ENCODE measurements at regions not wholly inside any gene's neighbourhood (a gene's known extent, or its start where the extent isn't known, plus 50 kb on each side); places are given as distances from the start of the nearest gene placed in this dataset.

- Histone ChIP-seq H3K27ac (ENCODE audit: extremely low read depth, low read depth, low read length) (no peak overlapping the region), H3K9me3 (replicated peaks; ENCODE audit: control insufficient read depth, insufficient read depth, low read depth, low read length) (no peaks in the 10 kb centered on the region), H3K79me2 (ENCODE audit: control insufficient read depth, insufficient read depth, low read length) (no peaks in the 10 kb centered on the region), H3K27me3 (ENCODE audit: control insufficient read depth in 2 of 2, insufficient read depth in 2 of 2, low read length in 2 of 2) (0 out of 5 replicates have a peak, but pooled peaks cover 0 to 5% of the 10 kb centered on the region in 2 experiments), H3K4me1 (replicated peaks in 1 of 2; ENCODE audit: control insufficient read depth in 2 of 2, insufficient read depth in 2 of 2, low read length in 2 of 2) (no peaks in the 10 kb centered on the region), H2AFZ (ENCODE audit: low read depth, low read length) (no peak overlapping the region), H4K20me1 (replicated peaks; ENCODE audit: control insufficient read depth, insufficient read depth, low read length) (no peaks in the 10 kb centered on the region), H3K4me2 (ENCODE audit: insufficient read depth, low read length) (no peak overlapping the region), H3K9me1 (ENCODE audit: control insufficient read depth, insufficient read depth, low read length) (no peaks in the 10 kb centered on the region), H3K36me3 (ENCODE audit: control insufficient read depth, insufficient read depth, low read length) (no peaks in the 10 kb centered on the region), H3K4me3 (no peak overlapping the region), H3K9ac (ENCODE audit: insufficient read depth in 1 of 2, low read depth in 2 of 2, low read length in 2 of 2) (no peak overlapping the region)
- BruUV-seq (replicated peaks) = no TSS peak
- ATAC-seq (no peak), DNase-seq (ENCODE audit: extremely low read depth in 1 of 4, low spot score in 3 of 4) (no peak), FAIRE-seq (no peak)
- CTCF ChIA-PET (ENCODE audit: low intra/inter-chr PET ratio) = no interaction called here
- intact Hi-C loops (cut with micrococcal nuclease) (no loop called here), in situ Hi-C loops (cut with MboI) (no loop called here)
- POLR2A ChIA-PET = no interaction called here
- TF ChIP-seq DMBX1 (CRISPR knock-in tag; IDR thresholded peaks at IDR 0.05; ENCODE audit: borderline replicate concordance) = no peak
- no peak for TF ChIP-seq ZNF3 (CRISPR knock-in tag; IDR thresholded peaks at IDR 0.05)
- TF ChIP-seq SIRT6 (IDR thresholded peaks at IDR 0.05; ENCODE audit: low read depth, low read length) = no peak
- no peak for TF ChIP-seq RAD51 (IDR thresholded peaks at IDR 0.05; ENCODE audit: borderline replicate concordance, low read depth)
- no peak for TF ChIP-seq CHD2 (IDR thresholded peaks at IDR 0.05; ENCODE audit: low read depth, low read length)
- TF ChIP-seq TRIM28 (IDR thresholded peaks at IDR 0.05) = no peak
- TF ChIP-seq SUPT5H (IDR thresholded peaks at IDR 0.05) = no peak
- TF ChIP-seq E2F4 (CRISPR knock-in tag; IDR thresholded peaks at IDR 0.05; ENCODE audit: low read depth) = no peak
- TF ChIP-seq ZNF75A (CRISPR knock-in tag; IDR thresholded peaks at IDR 0.05) = no peak
- no peak for TF ChIP-seq GTF2E2 (tag; IDR thresholded peaks at IDR 0.05)
- TF ChIP-seq ZNF589 (CRISPR knock-in tag; IDR thresholded peaks at IDR 0.05; ENCODE audit: low read depth) = no peak
- TF ChIP-seq CEBPG (CRISPR knock-in tag; IDR thresholded peaks at IDR 0.05) = no peak
- no peak for TF ChIP-seq CEBPG (tag; conservative IDR thresholded peaks at IDR 0.05 in 1 of 2, IDR thresholded peaks at IDR 0.05 in 1 of 2)
- TF ChIP-seq POLR2G (IDR thresholded peaks at IDR 0.05; ENCODE audit: low read depth, low read length) = no peak
- TF ChIP-seq E2F3 (CRISPR knock-in tag; IDR thresholded peaks at IDR 0.05) = no peak
- no peak for TF ChIP-seq ZC3H4 (CRISPR knock-in tag; IDR thresholded peaks at IDR 0.05; ENCODE audit: borderline replicate concordance)
- TF ChIP-seq JUND (IDR thresholded peaks at IDR 0.05; ENCODE audit: borderline replicate concordance, low read depth, low read length) = no peak
- no peak for TF ChIP-seq JUND (tag; IDR thresholded peaks at IDR 0.05; ENCODE audit: borderline replicate concordance, low read depth, low read length)
- no peak for TF ChIP-seq U2AF2 (optimal IDR thresholded peaks at IDR 0.05; ENCODE audit: low read depth, low read length)
- 0% methylated on average over 1 of the region's 1 CpG for WGBS (ENCODE audit: insufficient coverage, low coverage, missing lambda C conversion rate)
These were observed 136.7 kb downstream of the FAM114A2 start for GRCh38 chr5:153902016-153902415.

Measured in K562 (cell line).